GM12878 (cell line): ENCODE measurements at regions not wholly inside any gene's neighbourhood (a gene's known extent, or its start where the extent isn't known, plus 50 kb on each side); places are given as distances from the start of the nearest gene placed in this dataset.

Source experiments
- ATAC-seq: fragments of 200-7000 bp; cut with Tn5 transposase; 3 replicates; pipeline ENCODE4 v1.9.1; 2020; ENCODE audit warnings: mild to moderate bottlenecking, moderate library complexity
- BruUV-seq: library from RNA; stranded (reverse); fragments of 400-500 nt; replicated peaks from 2 replicates; lab custom pipeline; 2021; lab: Mats Ljungman, UMichigan
- CTCF ChIA-PET: fragments of 300-600 bp; sonication (Branson Sonifier 250); formaldehyde crosslinking; extraction: SDS; loops from one replicate; lab custom pipeline; 2021; ENCODE audit warnings: inconsistent platforms; lab: Yijun Ruan, JAX
- POLR2A ChIA-PET: fragments of 350-600 bp; formaldehyde crosslinking; extraction: SDS; loops from one replicate; lab custom pipeline; 2021; ENCODE audit warnings: inconsistent platforms; lab: Charles Lee
- RAD21 ChIA-PET: fragments of 300-600 bp; sonication (Branson Sonifier 250); formaldehyde crosslinking; loops from one replicate; lab custom pipeline; 2023; ENCODE audit warnings: antibody characterized with exemption; ENCODE audit not compliant: unreplicated experiment; lab: Charles Lee
- SMC1A ChIA-PET: fragments of 300-600 bp; sonication (Branson Sonifier 250); formaldehyde crosslinking; loops from one replicate; lab custom pipeline; 2023; ENCODE audit not compliant: unreplicated experiment, uncharacterized antibody; lab: Charles Lee
- DNase-seq: peaks from one replicate; pipeline ENCODE4 v3.0.0-alpha.2; 2011; ENCODE audit warnings: low read depth, low spot score
- FAIRE-seq: peaks from 3 replicates; lab custom pipeline; 2011; peaks lifted over from hg19 to GRCh38; lab: Jason Lieb, UNC
- H2AFZ ChIP-seq: 2 replicates; pipeline ENCODE4 v1.6.0; 2011; ENCODE audit warnings: low read depth, low read length, control low read depth; ENCODE audit not compliant: control insufficient read depth
- H3K27ac ChIP-seq: 2 replicates; pipeline ENCODE4 v1.5.1; 2011; ENCODE audit warnings: control low read depth; ENCODE audit not compliant: control insufficient read depth, insufficient read depth
- H3K27me3 ChIP-seq, 2 experiments: replicated peaks in 1 of 2; 2 replicates each; pipeline versions ENCODE4 v1.6.0 to v1.6.1; 2011; ENCODE audit warnings: low read length in 1 of 2; ENCODE audit not compliant: control insufficient read depth in 2 of 2, insufficient read depth in 2 of 2
- H3K36me3 ChIP-seq, 2 experiments: 2 replicates each; pipeline ENCODE4 v1.5.1; 2011; ENCODE audit warnings: low read length in 1 of 2; ENCODE audit not compliant: control insufficient read depth in 2 of 2, insufficient read depth in 2 of 2
- H3K4me1 ChIP-seq: 2 replicates; pipeline ENCODE4 v1.6.1; 2011; ENCODE audit warnings: mild to moderate bottlenecking, low read length, moderate library complexity, mixed read lengths; ENCODE audit not compliant: control insufficient read depth, insufficient read depth
- H3K4me2 ChIP-seq: 2 replicates; pipeline ENCODE4 v1.6.0; 2011; ENCODE audit warnings: control low read depth; ENCODE audit not compliant: control insufficient read depth, insufficient read depth
- H3K4me3 ChIP-seq: fragments of 200-600 bp; sonication (generic); 2 replicates; pipeline ENCODE4 v1.5.1; 2016
- H3K79me2 ChIP-seq: 2 replicates; pipeline ENCODE4 v1.6.0; 2011; ENCODE audit warnings: low read length; ENCODE audit not compliant: control insufficient read depth, insufficient read depth
- H3K9ac ChIP-seq: 2 replicates; pipeline ENCODE4 v1.8.0; 2011; ENCODE audit warnings: low read length, control low read depth, mixed read lengths; ENCODE audit not compliant: control insufficient read depth, insufficient read depth
- H3K9me3 ChIP-seq: replicated peaks from 3 replicates; pipeline ENCODE4 v1.5.1; 2011; ENCODE audit warnings: mild to moderate bottlenecking, low read length; ENCODE audit not compliant: control insufficient read depth, insufficient read depth
- H4K20me1 ChIP-seq: 2 replicates; pipeline ENCODE4 v1.6.0; 2011; ENCODE audit not compliant: control insufficient read depth, insufficient read depth
- MEF2B ChIP-seq: fragments of 450-650 bp; IDR thresholded peaks from 2 replicates; pipeline ENCODE4 v1.6.1; 2018; ENCODE audit warnings: mild to moderate bottlenecking, moderate library complexity; ENCODE audit not compliant: partially characterized antibody, poor library complexity, severe bottlenecking
- MXI1 ChIP-seq: fragments of 150-350 bp; IDR thresholded peaks from 2 replicates; pipeline ENCODE4 v1.6.1; 2011; ENCODE audit warnings: low read depth, mild to moderate bottlenecking, inconsistent platforms, low read length, improper control_type of control experiment
- MYB ChIP-seq: fragments of 150-350 bp; IDR thresholded peaks from 2 replicates; pipeline ENCODE4 v1.6.1; 2014; ENCODE audit warnings: mild to moderate bottlenecking, low read depth, low read length, borderline replicate concordance
- MYC ChIP-seq: IDR thresholded peaks from 2 replicates; pipeline ENCODE4 v1.6.1; 2011; ENCODE audit warnings: mild to moderate bottlenecking, low read length, moderate library complexity, inconsistent platforms; ENCODE audit not compliant: insufficient read depth, insufficient replicate concordance, insufficient read length, severe bottlenecking
- POU2F2 ChIP-seq: IDR thresholded peaks from 3 replicates; pipeline ENCODE4 v1.6.1; 2011; ENCODE audit warnings: low read depth, mild to moderate bottlenecking, low read length, borderline replicate concordance
- SPI1 ChIP-seq: IDR thresholded peaks from 2 replicates; pipeline ENCODE4 v1.6.1; 2011; ENCODE audit warnings: low read depth, mild to moderate bottlenecking, low read length, moderate library complexity, borderline replicate concordance; ENCODE audit not compliant: insufficient read depth
- SUPT20H ChIP-seq: IDR thresholded peaks from 2 replicates; pipeline ENCODE4 v1.6.1; 2011; ENCODE audit warnings: low read depth, mild to moderate bottlenecking, low read length, moderate library complexity, borderline replicate concordance; ENCODE audit not compliant: control insufficient read depth
- TCF3 ChIP-seq: IDR thresholded peaks from 2 replicates; pipeline ENCODE4 v1.6.1; 2012; ENCODE audit warnings: low read depth, mild to moderate bottlenecking, low read length, borderline replicate concordance; ENCODE audit not compliant: insufficient read depth
- ZBED1 ChIP-seq: IDR thresholded peaks from 2 replicates; pipeline ENCODE4 v1.6.1; 2016; ENCODE audit warnings: borderline replicate concordance
- WGBS: methylation state at CpG from one replicate; pipeline ENCODE4 v1.1.6; 2016; ENCODE audit warnings: low lambda C conversion rate; ENCODE audit not compliant: insufficient replicate concordance, insufficient coverage; ENCODE audit errors: missing lambda C conversion rate; 5-methylcytosine and 5-hydroxymethylcytosine counted together
- in situ Hi-C: fragments of 300-500 bp; cut with MboI; formaldehyde crosslinking; loops from 9 replicates; pipeline ENCODE4 v1.14.3; 2018; ENCODE audit warnings: mixed read lengths
- intact Hi-C: fragments of 100-400 bp; cut with micrococcal nuclease; formaldehyde crosslinking; loops from one replicate; pipeline ENCODE4 v1.14.2; 2022; ENCODE audit not compliant: unreplicated experiment
- TF ChIP-seq, protein P1 (sequence below): fragments of 450-650 bp; conservative IDR thresholded peaks from 2 replicates; pipeline ENCODE4 v1.6.1; 2017; ENCODE audit warnings: mild to moderate bottlenecking, moderate library complexity
- TF ChIP-seq, protein P2 (sequence below): fragments of 450-650 bp; IDR thresholded peaks from 2 replicates; pipeline ENCODE4 v1.6.1; 2016; ENCODE audit warnings: mild to moderate bottlenecking, moderate library complexity, borderline replicate concordance
- TF ChIP-seq, protein P3 (sequence below): fragments of 450-650 bp; IDR thresholded peaks from 2 replicates; pipeline ENCODE4 v1.6.1; 2016; ENCODE audit warnings: mild to moderate bottlenecking
- TF ChIP-seq, protein P4 (sequence below): IDR thresholded peaks from 2 replicates; pipeline ENCODE4 v1.6.1; 2012; ENCODE audit warnings: mild to moderate bottlenecking, low read depth, low read length

DNA sequence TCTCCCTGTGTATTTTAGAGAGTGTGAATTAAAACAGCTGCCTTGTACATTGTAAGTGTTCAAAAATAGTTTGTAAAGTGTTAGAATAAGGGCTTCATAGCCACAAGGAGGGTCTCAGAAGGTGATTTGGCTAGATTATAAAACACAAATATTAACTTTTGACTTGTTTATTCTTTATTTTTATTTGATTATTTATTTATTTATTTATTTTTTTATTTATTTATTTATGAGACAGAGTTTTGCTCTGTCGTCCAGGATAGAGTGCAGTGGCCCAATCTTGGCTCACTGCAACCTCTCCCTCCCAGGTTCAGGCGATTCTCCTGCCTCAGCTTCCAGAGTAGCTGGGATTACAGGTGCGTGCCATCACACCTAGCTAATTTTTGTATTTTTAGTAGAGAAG, 111.5 kb upstream of the RBFOX1 start:
- FAIRE-seq (no peak), DNase-seq (no peak), ATAC-seq (no peak)
- Histone ChIP-seq H3K4me3 (no peak overlapping the region), H3K27ac (no peak overlapping the region), H3K27me3 (no peaks in the 10 kb centered on the region), H4K20me1 (no peaks in the 10 kb centered on the region), H3K79me2 (no peaks in the 10 kb centered on the region), H3K4me1 (no peaks in the 10 kb centered on the region), H3K9ac (no peak overlapping the region), H2AFZ (no peak overlapping the region), H3K36me3 (no peaks in the 10 kb centered on the region), H3K9me3 (no peaks in the 10 kb centered on the region; the same call in 2 of the 3 replicates), H3K4me2 (no peak overlapping the region)
- ChIA-PET CTCF (no interaction called here), RAD21 (no interaction called here), POLR2A (no interaction called here), SMC1A (no interaction called here)
- WGBS: 19% methylated on average over 3 of the region's 3 CpGs
- BruUV-seq: no TSS peak
- intact Hi-C loops: no loop called here
- in situ Hi-C loops: no loop called here
- no peak for TF ChIP-seq SPI1
- TF ChIP-seq, protein P1, sequence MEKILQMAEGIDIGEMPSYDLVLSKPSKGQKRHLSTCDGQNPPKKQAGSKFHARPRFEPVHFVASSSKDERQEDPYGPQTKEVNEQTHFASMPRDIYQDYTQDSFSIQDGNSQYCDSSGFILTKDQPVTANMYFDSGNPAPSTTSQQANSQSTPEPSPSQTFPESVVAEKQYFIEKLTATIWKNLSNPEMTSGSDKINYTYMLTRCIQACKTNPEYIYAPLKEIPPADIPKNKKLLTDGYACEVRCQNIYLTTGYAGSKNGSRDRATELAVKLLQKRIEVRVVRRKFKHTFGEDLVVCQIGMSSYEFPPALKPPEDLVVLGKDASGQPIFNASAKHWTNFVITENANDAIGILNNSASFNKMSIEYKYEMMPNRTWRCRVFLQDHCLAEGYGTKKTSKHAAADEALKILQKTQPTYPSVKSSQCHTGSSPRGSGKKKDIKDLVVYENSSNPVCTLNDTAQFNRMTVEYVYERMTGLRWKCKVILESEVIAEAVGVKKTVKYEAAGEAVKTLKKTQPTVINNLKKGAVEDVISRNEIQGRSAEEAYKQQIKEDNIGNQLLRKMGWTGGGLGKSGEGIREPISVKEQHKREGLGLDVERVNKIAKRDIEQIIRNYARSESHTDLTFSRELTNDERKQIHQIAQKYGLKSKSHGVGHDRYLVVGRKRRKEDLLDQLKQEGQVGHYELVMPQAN: no peak
- TF ChIP-seq MYC: no peak
- TF ChIP-seq MYB: no peak
- no peak for TF ChIP-seq SUPT20H
- TF ChIP-seq, protein P2, sequence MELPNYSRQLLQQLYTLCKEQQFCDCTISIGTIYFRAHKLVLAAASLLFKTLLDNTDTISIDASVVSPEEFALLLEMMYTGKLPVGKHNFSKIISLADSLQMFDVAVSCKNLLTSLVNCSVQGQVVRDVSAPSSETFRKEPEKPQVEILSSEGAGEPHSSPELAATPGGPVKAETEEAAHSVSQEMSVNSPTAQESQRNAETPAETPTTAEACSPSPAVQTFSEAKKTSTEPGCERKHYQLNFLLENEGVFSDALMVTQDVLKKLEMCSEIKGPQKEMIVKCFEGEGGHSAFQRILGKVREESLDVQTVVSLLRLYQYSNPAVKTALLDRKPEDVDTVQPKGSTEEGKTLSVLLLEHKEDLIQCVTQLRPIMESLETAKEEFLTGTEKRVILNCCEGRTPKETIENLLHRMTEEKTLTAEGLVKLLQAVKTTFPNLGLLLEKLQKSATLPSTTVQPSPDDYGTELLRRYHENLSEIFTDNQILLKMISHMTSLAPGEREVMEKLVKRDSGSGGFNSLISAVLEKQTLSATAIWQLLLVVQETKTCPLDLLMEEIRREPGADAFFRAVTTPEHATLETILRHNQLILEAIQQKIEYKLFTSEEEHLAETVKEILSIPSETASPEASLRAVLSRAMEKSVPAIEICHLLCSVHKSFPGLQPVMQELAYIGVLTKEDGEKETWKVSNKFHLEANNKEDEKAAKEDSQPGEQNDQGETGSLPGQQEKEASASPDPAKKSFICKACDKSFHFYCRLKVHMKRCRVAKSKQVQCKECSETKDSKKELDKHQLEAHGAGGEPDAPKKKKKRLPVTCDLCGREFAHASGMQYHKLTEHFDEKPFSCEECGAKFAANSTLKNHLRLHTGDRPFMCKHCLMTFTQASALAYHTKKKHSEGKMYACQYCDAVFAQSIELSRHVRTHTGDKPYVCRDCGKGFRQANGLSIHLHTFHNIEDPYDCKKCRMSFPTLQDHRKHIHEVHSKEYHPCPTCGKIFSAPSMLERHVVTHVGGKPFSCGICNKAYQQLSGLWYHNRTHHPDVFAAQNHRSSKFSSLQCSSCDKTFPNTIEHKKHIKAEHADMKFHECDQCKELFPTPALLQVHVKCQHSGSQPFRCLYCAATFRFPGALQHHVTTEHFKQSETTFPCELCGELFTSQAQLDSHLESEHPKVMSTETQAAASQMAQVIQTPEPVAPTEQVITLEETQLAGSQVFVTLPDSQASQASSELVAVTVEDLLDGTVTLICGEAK: no peak
- TF ChIP-seq, protein P3, sequence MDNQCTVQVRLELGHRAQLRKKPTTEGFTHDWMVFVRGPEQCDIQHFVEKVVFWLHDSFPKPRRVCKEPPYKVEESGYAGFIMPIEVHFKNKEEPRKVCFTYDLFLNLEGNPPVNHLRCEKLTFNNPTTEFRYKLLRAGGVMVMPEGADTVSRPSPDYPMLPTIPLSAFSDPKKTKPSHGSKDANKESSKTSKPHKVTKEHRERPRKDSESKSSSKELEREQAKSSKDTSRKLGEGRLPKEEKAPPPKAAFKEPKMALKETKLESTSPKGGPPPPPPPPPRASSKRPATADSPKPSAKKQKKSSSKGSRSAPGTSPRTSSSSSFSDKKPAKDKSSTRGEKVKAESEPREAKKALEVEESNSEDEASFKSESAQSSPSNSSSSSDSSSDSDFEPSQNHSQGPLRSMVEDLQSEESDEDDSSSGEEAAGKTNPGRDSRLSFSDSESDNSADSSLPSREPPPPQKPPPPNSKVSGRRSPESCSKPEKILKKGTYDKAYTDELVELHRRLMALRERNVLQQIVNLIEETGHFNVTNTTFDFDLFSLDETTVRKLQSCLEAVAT: no peak
- TF ChIP-seq, protein P4, sequence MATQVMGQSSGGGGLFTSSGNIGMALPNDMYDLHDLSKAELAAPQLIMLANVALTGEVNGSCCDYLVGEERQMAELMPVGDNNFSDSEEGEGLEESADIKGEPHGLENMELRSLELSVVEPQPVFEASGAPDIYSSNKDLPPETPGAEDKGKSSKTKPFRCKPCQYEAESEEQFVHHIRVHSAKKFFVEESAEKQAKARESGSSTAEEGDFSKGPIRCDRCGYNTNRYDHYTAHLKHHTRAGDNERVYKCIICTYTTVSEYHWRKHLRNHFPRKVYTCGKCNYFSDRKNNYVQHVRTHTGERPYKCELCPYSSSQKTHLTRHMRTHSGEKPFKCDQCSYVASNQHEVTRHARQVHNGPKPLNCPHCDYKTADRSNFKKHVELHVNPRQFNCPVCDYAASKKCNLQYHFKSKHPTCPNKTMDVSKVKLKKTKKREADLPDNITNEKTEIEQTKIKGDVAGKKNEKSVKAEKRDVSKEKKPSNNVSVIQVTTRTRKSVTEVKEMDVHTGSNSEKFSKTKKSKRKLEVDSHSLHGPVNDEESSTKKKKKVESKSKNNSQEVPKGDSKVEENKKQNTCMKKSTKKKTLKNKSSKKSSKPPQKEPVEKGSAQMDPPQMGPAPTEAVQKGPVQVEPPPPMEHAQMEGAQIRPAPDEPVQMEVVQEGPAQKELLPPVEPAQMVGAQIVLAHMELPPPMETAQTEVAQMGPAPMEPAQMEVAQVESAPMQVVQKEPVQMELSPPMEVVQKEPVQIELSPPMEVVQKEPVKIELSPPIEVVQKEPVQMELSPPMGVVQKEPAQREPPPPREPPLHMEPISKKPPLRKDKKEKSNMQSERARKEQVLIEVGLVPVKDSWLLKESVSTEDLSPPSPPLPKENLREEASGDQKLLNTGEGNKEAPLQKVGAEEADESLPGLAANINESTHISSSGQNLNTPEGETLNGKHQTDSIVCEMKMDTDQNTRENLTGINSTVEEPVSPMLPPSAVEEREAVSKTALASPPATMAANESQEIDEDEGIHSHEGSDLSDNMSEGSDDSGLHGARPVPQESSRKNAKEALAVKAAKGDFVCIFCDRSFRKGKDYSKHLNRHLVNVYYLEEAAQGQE: no peak
- TF ChIP-seq POU2F2: no peak
- TF ChIP-seq MXI1: no peak
- no peak for TF ChIP-seq TCF3
- TF ChIP-seq MEF2B: no peak
- TF ChIP-seq ZBED1: no peak
